ENCODE measurements at regions not wholly inside any gene's neighbourhood (a gene's known extent, or its start where the extent isn't known, plus 50 kb on each side); places are given as distances from the start of the nearest gene placed in this dataset.

DNA sequence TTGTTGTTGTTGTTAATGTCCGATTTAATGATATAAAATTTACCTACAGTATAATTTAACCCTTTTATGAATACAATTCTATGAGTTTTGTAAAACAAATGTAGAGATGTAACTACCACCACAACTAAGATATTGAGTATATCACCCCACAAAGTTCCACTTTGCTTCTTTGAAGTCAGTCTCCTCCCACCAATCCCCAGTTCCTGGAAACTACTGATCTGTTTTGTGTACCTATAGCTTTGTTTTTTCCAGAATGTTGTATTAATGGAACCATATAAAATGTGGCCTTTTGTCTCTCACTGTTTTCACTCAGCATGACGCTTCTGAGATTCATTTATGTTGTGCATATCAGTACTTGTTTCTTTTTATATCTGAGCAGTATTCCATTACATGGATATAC is 52.3 kb upstream of the FAM9C start:
- DNase-seq = no peak

DNA sequence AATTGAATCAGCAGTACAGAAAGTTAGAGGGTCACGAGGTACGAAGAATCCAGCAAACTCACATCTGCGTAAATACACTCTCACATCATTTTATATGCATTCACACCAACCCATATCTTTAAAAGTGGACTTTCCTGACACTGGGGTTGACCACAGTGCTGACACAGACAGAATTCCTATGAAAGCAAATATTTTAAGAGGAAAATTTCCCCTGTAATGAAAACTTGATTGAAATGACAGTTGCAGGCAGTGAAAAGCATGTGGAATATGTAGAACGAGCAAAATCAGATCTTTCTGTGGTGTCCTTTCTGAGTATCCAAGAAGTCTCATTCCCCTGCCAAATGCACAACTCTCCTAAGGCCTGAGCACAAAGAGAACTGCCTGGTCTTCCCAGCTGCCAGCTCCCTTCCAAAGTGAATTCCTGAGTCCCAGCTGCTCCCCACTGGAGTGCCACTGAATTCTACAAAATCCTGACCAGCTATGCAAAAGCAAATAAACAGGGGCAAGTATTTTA is 50.5 kb upstream of the FAM9C start:
- no peak for DNase-seq

DNA sequence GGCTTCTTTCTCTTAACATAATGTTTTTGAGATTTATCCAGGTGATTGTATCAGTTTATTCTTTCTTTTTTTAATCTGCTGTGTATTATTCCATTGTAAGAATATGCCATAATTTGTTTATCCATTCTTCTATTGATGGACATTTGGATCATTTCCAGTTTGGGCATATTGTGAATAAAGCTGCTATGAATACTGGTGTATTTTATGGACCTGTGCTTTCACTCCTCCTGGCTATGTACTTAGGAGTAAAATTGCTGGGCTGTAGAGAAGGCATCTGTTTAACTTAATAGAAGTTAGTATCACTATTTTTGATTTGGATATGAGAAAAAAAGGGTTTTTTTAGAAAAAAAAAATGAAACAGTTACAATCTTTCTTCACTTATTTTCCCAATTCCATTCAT is 50.0 kb upstream of the FAM9C start:
- DNase-seq = no peak
